ENCODE measurements at regions not wholly inside any gene's neighbourhood (a gene's known extent, or its start where the extent isn't known, plus 50 kb on each side); places are given as distances from the start of the nearest gene placed in this dataset.

- no peak for DNase-seq
Observed at GRCh38 chr1:224505454-224506093, 71.0 kb upstream of the WDR26 start.

- DNase-seq, result no peak
Observed at GRCh38 chr1:224506141-224506814, 71.7 kb upstream of the WDR26 start.

GRCh38 chr1:224507771-224508523, 73.3 kb upstream of the WDR26 start:
- peak in 1 of 2 experiments; percentile 6 for DNase-seq

GRCh38 chr1:224509907-224510306, 75.3 kb upstream of the WDR26 start:
- no peak for DNase-seq

- DNase-seq, result peak; percentile 5 to 36
Observed at GRCh38 chr1:224510880-224511645, 76.5 kb upstream of the WDR26 start.

GRCh38 chr1:224512600-224513151, 78.1 kb upstream of the WDR26 start:
- no peak for DNase-seq

- peak in 1 of 2 experiments; percentile 64 for DNase-seq
Observed at GRCh38 chr1:224513383-224513782, 78.8 kb upstream of the WDR26 start.

- peak; percentile 59 to 88 for DNase-seq
Observed at GRCh38 chr1:224513787-224514209, 79.2 kb upstream of the WDR26 start.

GRCh38 chr1:224517171-224517570, 82.6 kb upstream of the WDR26 start:
- DNase-seq, result no peak

GRCh38 chr1:224518528-224518927, 83.9 kb upstream of the WDR26 start:
- DNase-seq, result no peak

GRCh38 chr1:224519874-224520273, 85.3 kb upstream of the WDR26 start:
- no peak for DNase-seq

- no peak for DNase-seq
Observed at GRCh38 chr1:224520808-224521207, 86.2 kb upstream of the WDR26 start.

GRCh38 chr1:224521904-224522734, 87.5 kb upstream of the WDR26 start:
- DNase-seq, result no peak

GRCh38 chr1:224523676-224524075, 89.1 kb upstream of the WDR26 start:
- DNase-seq, result no peak

- no peak for DNase-seq
Observed at GRCh38 chr1:224524679-224525078, 90.1 kb upstream of the WDR26 start.

GRCh38 chr1:224525411-224526040, 90.6 kb upstream of the CNIH3 start:
- DNase-seq, result no peak

GRCh38 chr1:224526771-224527170, 89.3 kb upstream of the CNIH3 start:
- peak; percentile 79 for DNase-seq

- no peak for DNase-seq
Observed at GRCh38 chr1:224528900-224529299, 87.2 kb upstream of the CNIH3 start.

GRCh38 chr1:224529844-224530243, 86.3 kb upstream of the CNIH3 start:
- DNase-seq, result no peak

- no peak for DNase-seq
Observed at GRCh38 chr1:224533517-224533916, 82.6 kb upstream of the CNIH3 start.

GRCh38 chr1:224534731-224535130, 81.4 kb upstream of the CNIH3 start:
- peak; percentile 27 to 66 for DNase-seq
